H1 (cell line): ENCODE measurements at regions not wholly inside any gene's neighbourhood (a gene's known extent, or its start where the extent isn't known, plus 50 kb on each side); places are given as distances from the start of the nearest gene placed in this dataset.

Source experiments
- CTCF ChIA-PET: fragments of 300-600 bp; sonication (Branson Sonifier 250); formaldehyde crosslinking; loops from one replicate; lab custom pipeline; 2021; ENCODE audit not compliant: partially characterized antibody; lab: Charles Lee
- POLR2A ChIA-PET: fragments of 300-600 bp; sonication (Branson Sonifier 250); formaldehyde crosslinking; loops from one replicate; lab custom pipeline; 2021; ENCODE audit warnings: inconsistent platforms; ENCODE audit not compliant: partially characterized antibody; lab: Charles Lee
- DNase-seq, 2 experiments: peaks; one replicate each; pipeline versions ENCODE4 v3.0.0 to v3.0.0-alpha.2; 2010 to 2022; ENCODE audit warnings: low spot score in 2 of 2, low read depth in 1 of 2, mixed read lengths in 1 of 2
- FAIRE-seq: peaks from 2 replicates; lab custom pipeline; 2011; peaks lifted over from hg19 to GRCh38; lab: Jason Lieb, UNC
- H2AFZ ChIP-seq: 2 replicates; pipeline ENCODE4 v1.8.1; 2012; ENCODE audit warnings: low read length, inconsistent platforms
- H2AK5ac ChIP-seq: 2 replicates; pipeline ENCODE4 v1.6.1; 2013; ENCODE audit warnings: low read depth, low read length
- H2BK120ac ChIP-seq: replicated peaks from 2 replicates; pipeline ENCODE3; 2013; ENCODE audit warnings: low read depth, low read length, inconsistent platforms
- H2BK12ac ChIP-seq: 2 replicates; pipeline ENCODE4 v1.6.1; 2013; ENCODE audit warnings: low read depth, low read length
- H2BK15ac ChIP-seq: 2 replicates; pipeline ENCODE4 v1.6.1; 2013; ENCODE audit warnings: low read length
- H2BK20ac ChIP-seq: 2 replicates; pipeline ENCODE4 v1.6.1; 2013; ENCODE audit warnings: low read length
- H2BK5ac ChIP-seq: 2 replicates; pipeline ENCODE4 v1.6.1; 2013; ENCODE audit warnings: low read depth, low read length
- H3K14ac ChIP-seq: 2 replicates; pipeline ENCODE4 v1.6.1; 2013; ENCODE audit warnings: inconsistent platforms; ENCODE audit not compliant: insufficient read length
- H3K18ac ChIP-seq: 2 replicates; pipeline ENCODE4 v1.6.1; 2013; ENCODE audit warnings: low read length; ENCODE audit errors: extremely low read depth
- H3K23ac ChIP-seq: 2 replicates; pipeline ENCODE4 v1.6.1; 2013; ENCODE audit warnings: inconsistent platforms; ENCODE audit not compliant: insufficient read length
- H3K23me2 ChIP-seq: 2 replicates; pipeline ENCODE4 v1.6.1; 2013; ENCODE audit warnings: low read depth, low read length
- H3K27ac ChIP-seq: 2 replicates; pipeline ENCODE4 v1.6.1; 2011; ENCODE audit warnings: low read depth, low read length, inconsistent platforms
- H3K27me3 ChIP-seq, 4 experiments: replicated peaks in 1 of 4; 1 replicate in 1 of 4; 2 replicates in 3 of 4; pipeline versions ENCODE4 v1.6.1 to v1.8.1; 2011 to 2013; ENCODE audit warnings: low read length in 3 of 4, mild to moderate bottlenecking in 3 of 4, inconsistent platforms in 2 of 4, mixed read lengths in 2 of 4, moderate library complexity in 1 of 4; ENCODE audit not compliant: control insufficient read depth in 3 of 4, insufficient read depth in 3 of 4; ENCODE audit errors: extremely low read depth in 1 of 4
- H3K36me3 ChIP-seq, 4 experiments: 2 replicates each; pipeline versions ENCODE4 v1.6.1 to v1.8.1; 2011 to 2013; ENCODE audit warnings: mild to moderate bottlenecking in 4 of 4, low read length in 3 of 4, moderate library complexity in 2 of 4, control low read depth in 1 of 4, inconsistent platforms in 1 of 4; ENCODE audit not compliant: insufficient read depth in 4 of 4, control insufficient read depth in 2 of 4
- H3K4ac ChIP-seq: replicated peaks from 2 replicates; pipeline ENCODE3; 2013; ENCODE audit warnings: low read length, low read depth, mixed read lengths, inconsistent platforms; ENCODE audit not compliant: insufficient read length
- H3K4me1 ChIP-seq, 4 experiments: replicated peaks in 1 of 4; 1 replicate in 1 of 4; 2 replicates in 3 of 4; pipeline versions ENCODE4 v1.6.1 to v1.8.1; 2011 to 2013; ENCODE audit warnings: low read length in 3 of 4, inconsistent platforms in 2 of 4, mixed read lengths in 1 of 4; ENCODE audit not compliant: insufficient read depth in 4 of 4, control insufficient read depth in 3 of 4
- H3K4me2 ChIP-seq, 2 experiments: 2 replicates each; pipeline versions ENCODE4 v1.6.1 to v1.8.1; 2011 to 2013; ENCODE audit warnings: low read depth in 2 of 2, low read length in 2 of 2, control low read depth in 1 of 2, inconsistent platforms in 1 of 2, mild to moderate bottlenecking in 1 of 2; ENCODE audit not compliant: insufficient read depth in 1 of 2
- H3K4me3 ChIP-seq, 4 experiments: fragments of 200-600, 300-600 bp in 1 of 4; sonication (generic), shearing (Covaris generic), sonication (Bioruptor Twin) in 1 of 4; 2 replicates each; pipeline versions ENCODE4 v1.5.1 to v1.8.1; 2011 to 2016; ENCODE audit warnings: low read length in 4 of 4, low read depth in 3 of 4, control low read depth in 2 of 4, inconsistent platforms in 2 of 4, mild to moderate bottlenecking in 2 of 4, mixed read lengths in 1 of 4, moderate library complexity in 1 of 4; ENCODE audit not compliant: insufficient read depth in 2 of 4; ENCODE audit errors: extremely low read depth in 1 of 4
- H3K56ac ChIP-seq: replicated peaks from 2 replicates; pipeline ENCODE3; 2013; ENCODE audit warnings: low read depth, mild to moderate bottlenecking, mixed read lengths, low read length, inconsistent platforms; ENCODE audit not compliant: insufficient read length
- H3K79me1 ChIP-seq: 2 replicates; pipeline ENCODE4 v1.6.1; 2013; ENCODE audit warnings: low read depth, low read length, control low read depth
- H3K79me2 ChIP-seq, 2 experiments: 2 replicates each; pipeline versions ENCODE4 v1.6.1 to v1.8.1; 2012 to 2013; ENCODE audit warnings: low read length in 2 of 2, mild to moderate bottlenecking in 2 of 2, inconsistent platforms in 1 of 2; ENCODE audit not compliant: insufficient read depth in 2 of 2, control insufficient read depth in 1 of 2
- H3K9ac ChIP-seq, 4 experiments: replicated peaks in 1 of 4; 1 replicate in 1 of 4; 2 replicates in 3 of 4; pipeline versions ENCODE4 v1.6.1 to v1.8.1; 2011 to 2013; ENCODE audit warnings: low read depth in 3 of 4, low read length in 3 of 4, control low read depth in 2 of 4, mild to moderate bottlenecking in 2 of 4, moderate library complexity in 2 of 4, inconsistent platforms in 1 of 4; ENCODE audit errors: extremely low read depth in 1 of 4
- H3K9me3 ChIP-seq, 2 experiments: 2 replicates each; pipeline versions ENCODE4 v1.6.1 to v1.8.1; 2012 to 2013; ENCODE audit warnings: mild to moderate bottlenecking in 2 of 2, moderate library complexity in 2 of 2, control low read depth in 1 of 2, inconsistent platforms in 1 of 2, low read depth in 1 of 2, low read length in 1 of 2, mixed read lengths in 1 of 2; ENCODE audit not compliant: insufficient read depth in 2 of 2
- H4K20me1 ChIP-seq, 2 experiments: replicated peaks in 1 of 2; 2 replicates each; pipeline versions ENCODE3 to v1.8.1; 2011 to 2013; ENCODE audit warnings: inconsistent platforms in 2 of 2, low read length in 2 of 2, mild to moderate bottlenecking in 1 of 2; ENCODE audit not compliant: insufficient read depth in 2 of 2, control insufficient read depth in 1 of 2
- H4K5ac ChIP-seq: 2 replicates; pipeline ENCODE4 v1.6.1; 2013; ENCODE audit warnings: low read length, low read depth, mixed read lengths, inconsistent platforms; ENCODE audit not compliant: insufficient read length
- H4K8ac ChIP-seq: 2 replicates; pipeline ENCODE4 v1.8.0; 2013; ENCODE audit warnings: mild to moderate bottlenecking, moderate library complexity, low read length, inconsistent platforms; ENCODE audit not compliant: insufficient read depth; ENCODE audit errors: extremely low read depth
- H4K91ac ChIP-seq: replicated peaks from 2 replicates; pipeline ENCODE3; 2013; ENCODE audit warnings: low read length, mixed read lengths, inconsistent platforms; ENCODE audit not compliant: insufficient read length
- BACH1 ChIP-seq: IDR thresholded peaks from 2 replicates; pipeline ENCODE4 v1.6.1; 2012; ENCODE audit warnings: low read length, improper control_type of control experiment
- FOSL1 ChIP-seq: IDR thresholded peaks from 2 replicates; pipeline ENCODE4 v1.6.1; 2011; ENCODE audit warnings: mild to moderate bottlenecking, low read depth, low read length, moderate library complexity; ENCODE audit not compliant: insufficient read depth
- GABPA ChIP-seq: IDR thresholded peaks from 2 replicates; pipeline ENCODE4 v1.6.1; 2011; ENCODE audit warnings: mild to moderate bottlenecking, low read length, moderate library complexity, borderline replicate concordance; ENCODE audit not compliant: insufficient read depth
- KDM5A ChIP-seq: fragments of 200-600 bp; IDR thresholded peaks from 2 replicates; pipeline ENCODE4 v1.7.1; 2012; ENCODE audit warnings: mild to moderate bottlenecking, low read length, inconsistent platforms, mixed read lengths
- SP1 ChIP-seq: IDR thresholded peaks from 2 replicates; pipeline ENCODE4 v1.6.1; 2011; ENCODE audit warnings: low read depth, low read length
- SP2 ChIP-seq: IDR thresholded peaks from 2 replicates; pipeline ENCODE4 v1.6.1; 2012; ENCODE audit warnings: mild to moderate bottlenecking, low read length, inconsistent platforms
- TAF7 ChIP-seq: optimal IDR thresholded peaks from 2 replicates; pipeline ENCODE3; 2011; ENCODE audit warnings: low read depth, mild to moderate bottlenecking, inconsistent platforms, low read length, moderate library complexity, borderline replicate concordance
- WGBS, 2 experiments: shearing (Covaris generic) in 1 of 2; methylation state at CpG; one replicate each; pipeline versions ENCODE4 v1.1.6 to v1.1.7; 2013 to 2015; ENCODE audit warnings: low lambda C conversion rate in 2 of 2, mixed read lengths in 2 of 2, inconsistent platforms in 1 of 2, low coverage in 1 of 2, missing lambda C conversion rate in 1 of 2; ENCODE audit not compliant: insufficient replicate concordance in 2 of 2, insufficient coverage in 1 of 2, insufficient read length in 1 of 2; ENCODE audit errors: extremely low coverage in 1 of 2, missing lambda C conversion rate in 1 of 2; 5-methylcytosine and 5-hydroxymethylcytosine counted together
- TF ChIP-seq, protein P1 (sequence below): IDR thresholded peaks from 2 replicates; pipeline ENCODE4 v1.6.1; 2011; ENCODE audit warnings: low read length, improper control_type of control experiment
- TF ChIP-seq, protein P2 (sequence below): IDR thresholded peaks from 2 replicates; pipeline ENCODE4 v1.6.1; 2012; ENCODE audit warnings: inconsistent platforms

DNA sequence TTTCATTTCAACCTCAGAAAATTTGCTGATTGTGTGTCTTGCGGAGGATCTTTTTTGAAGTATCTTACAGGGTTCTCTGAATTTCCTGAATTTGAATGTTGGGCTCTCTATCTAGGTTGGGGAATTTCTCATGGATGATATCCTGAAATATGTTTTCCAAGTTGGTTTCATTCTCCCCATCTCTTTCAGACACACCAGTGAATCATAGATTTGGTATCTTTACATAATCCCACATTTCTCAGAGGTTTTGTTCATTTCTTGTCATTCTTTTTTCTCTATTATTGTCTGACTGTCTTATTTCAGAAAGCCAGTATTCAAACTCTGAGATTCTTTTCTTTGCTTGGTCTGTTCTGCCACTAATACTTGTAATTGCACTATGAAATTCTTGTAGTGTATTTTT is 456.9 kb downstream of the PRELID2 start:
- Histone ChIP-seq H4K5ac (no peak overlapping the region), H3K4me2 (no peak overlapping the region), H3K79me1 (no peaks in the 10 kb centered on the region), H3K14ac (no peak overlapping the region), H3K23ac (no peak overlapping the region), H2BK120ac (no peak overlapping the region), H3K27me3 (no peaks in the 10 kb centered on the region), H3K36me3 (no peaks in the 10 kb centered on the region), H3K23me2 (no peaks in the 10 kb centered on the region), H2AFZ (no peak overlapping the region), H4K91ac (no peak overlapping the region), H2AK5ac (no peak overlapping the region), H2BK15ac (no peak overlapping the region), H2BK12ac (no peak overlapping the region), H3K4me3 (no peak overlapping the region), H2BK20ac (no peak overlapping the region), H3K9me3 (peaks cover 18 to 32% of the 10 kb centered on the region in 2 experiments; a peak in 3 of 4 replicates), H3K18ac (no peak overlapping the region), H3K79me2 (no peaks in the 10 kb centered on the region), H3K9ac (no peak overlapping the region), H3K4me1 (no peaks in the 10 kb centered on the region), H3K4ac (no peak overlapping the region), H3K27ac (no peak overlapping the region), H4K8ac (no peak overlapping the region), H2BK5ac (no peak overlapping the region), H3K56ac (no peak overlapping the region), H4K20me1 (no peaks in the 10 kb centered on the region)
- ChIA-PET POLR2A (no interaction called here), CTCF (no interaction called here)
- TF ChIP-seq, protein P1, sequence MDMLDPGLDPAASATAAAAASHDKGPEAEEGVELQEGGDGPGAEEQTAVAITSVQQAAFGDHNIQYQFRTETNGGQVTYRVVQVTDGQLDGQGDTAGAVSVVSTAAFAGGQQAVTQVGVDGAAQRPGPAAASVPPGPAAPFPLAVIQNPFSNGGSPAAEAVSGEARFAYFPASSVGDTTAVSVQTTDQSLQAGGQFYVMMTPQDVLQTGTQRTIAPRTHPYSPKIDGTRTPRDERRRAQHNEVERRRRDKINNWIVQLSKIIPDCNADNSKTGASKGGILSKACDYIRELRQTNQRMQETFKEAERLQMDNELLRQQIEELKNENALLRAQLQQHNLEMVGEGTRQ: no peak
- TF ChIP-seq GABPA: no peak
- TF ChIP-seq TAF7: no peak
- TF ChIP-seq, protein P2, sequence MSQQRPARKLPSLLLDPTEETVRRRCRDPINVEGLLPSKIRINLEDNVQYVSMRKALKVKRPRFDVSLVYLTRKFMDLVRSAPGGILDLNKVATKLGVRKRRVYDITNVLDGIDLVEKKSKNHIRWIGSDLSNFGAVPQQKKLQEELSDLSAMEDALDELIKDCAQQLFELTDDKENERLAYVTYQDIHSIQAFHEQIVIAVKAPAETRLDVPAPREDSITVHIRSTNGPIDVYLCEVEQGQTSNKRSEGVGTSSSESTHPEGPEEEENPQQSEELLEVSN: no peak
- TF ChIP-seq SP1: no peak
- no peak for TF ChIP-seq BACH1
- TF ChIP-seq SP2: no peak
- TF ChIP-seq FOSL1: no peak
- TF ChIP-seq KDM5A: no peak
- FAIRE-seq: no peak
- DNase-seq: no peak
- WGBS, 2 experiments: 67% methylated on average over 1 of the region's 1 CpG; no CpG with 5 or more reads in 1 of the 2 experiments
